Peyer's patch (tissue), 4 donors: ENCODE measurements at regions not wholly inside any gene's neighbourhood (a gene's known extent, or its start where the extent isn't known, plus 50 kb on each side); places are given as distances from the start of the nearest gene placed in this dataset.

Experiments used
- POLR2A ChIP-seq, 2 donors: fragments of 450-650 bp; IDR thresholded peaks; one replicate each; pipeline ENCODE4 v1.5.1; 2017; ENCODE audit warnings: antibody characterized with exemption in 2 of 2, mild to moderate bottlenecking in 2 of 2, moderate library complexity in 2 of 2
- TF ChIP-seq, protein P1 (sequence below), 6 experiments: fragments of 450-650 bp in 4 of 6; fragments of 200-600 bp in 2 of 6; sonication (generic) in 1 of 6; IDR thresholded peaks; one replicate each; pipeline ENCODE4 v1.5.1; 2017 to 2019; ENCODE audit warnings: antibody characterized with exemption in 6 of 6, mild to moderate bottlenecking in 3 of 6, moderate library complexity in 1 of 6

GRCh38 chr3:127387556-127388153, 99.8 kb upstream of the PRR20G start:
- TF ChIP-seq, protein P1, sequence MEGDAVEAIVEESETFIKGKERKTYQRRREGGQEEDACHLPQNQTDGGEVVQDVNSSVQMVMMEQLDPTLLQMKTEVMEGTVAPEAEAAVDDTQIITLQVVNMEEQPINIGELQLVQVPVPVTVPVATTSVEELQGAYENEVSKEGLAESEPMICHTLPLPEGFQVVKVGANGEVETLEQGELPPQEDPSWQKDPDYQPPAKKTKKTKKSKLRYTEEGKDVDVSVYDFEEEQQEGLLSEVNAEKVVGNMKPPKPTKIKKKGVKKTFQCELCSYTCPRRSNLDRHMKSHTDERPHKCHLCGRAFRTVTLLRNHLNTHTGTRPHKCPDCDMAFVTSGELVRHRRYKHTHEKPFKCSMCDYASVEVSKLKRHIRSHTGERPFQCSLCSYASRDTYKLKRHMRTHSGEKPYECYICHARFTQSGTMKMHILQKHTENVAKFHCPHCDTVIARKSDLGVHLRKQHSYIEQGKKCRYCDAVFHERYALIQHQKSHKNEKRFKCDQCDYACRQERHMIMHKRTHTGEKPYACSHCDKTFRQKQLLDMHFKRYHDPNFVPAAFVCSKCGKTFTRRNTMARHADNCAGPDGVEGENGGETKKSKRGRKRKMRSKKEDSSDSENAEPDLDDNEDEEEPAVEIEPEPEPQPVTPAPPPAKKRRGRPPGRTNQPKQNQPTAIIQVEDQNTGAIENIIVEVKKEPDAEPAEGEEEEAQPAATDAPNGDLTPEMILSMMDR (IDR thresholded peaks at IDR 0.05) = no peak
- no peak for TF ChIP-seq POLR2A (IDR thresholded peaks at IDR 0.05)
